Smooth muscle cell (in vitro differentiated cells): ENCODE measurements at regions not wholly inside any gene's neighbourhood (a gene's known extent, or its start where the extent isn't known, plus 50 kb on each side); places are given as distances from the start of the nearest gene placed in this dataset.

Source experiments
- DNase-seq: peaks from one replicate; lab custom pipeline; 2025; ENCODE audit not compliant: unreplicated experiment; lab: John Stamatoyannopoulos, UW
- H2AFZ ChIP-seq: fragments of 200-600 bp; sonication (generic); 2 replicates; pipeline ENCODE4 v1.6.0; 2016; ENCODE audit warnings: antibody characterized with exemption, low read depth, mild to moderate bottlenecking
- H3F3A ChIP-seq: fragments of 200-600 bp; sonication (generic); 2 replicates; pipeline ENCODE4 v1.6.0; 2017; ENCODE audit warnings: antibody characterized with exemption, low read depth
- H3K27ac ChIP-seq: fragments of 200-600 bp; sonication (generic); 2 replicates; pipeline ENCODE4 v1.5.1; 2016; ENCODE audit warnings: low read depth, mild to moderate bottlenecking
- H3K27me3 ChIP-seq: fragments of 200-600 bp; sonication (generic); 2 replicates; pipeline ENCODE4 v1.6.1; 2016; ENCODE audit warnings: low read depth, mild to moderate bottlenecking
- H3K36me3 ChIP-seq: fragments of 200-600 bp; sonication (generic); 2 replicates; pipeline ENCODE4 v1.5.1; 2016; ENCODE audit warnings: low read depth
- H3K4me1 ChIP-seq: fragments of 200-600 bp; sonication (generic); 2 replicates; pipeline ENCODE4 v1.5.1; 2016; ENCODE audit warnings: low read depth
- H3K4me2 ChIP-seq: fragments of 200-600 bp; sonication (generic); 2 replicates; pipeline ENCODE4 v1.6.0; 2016; ENCODE audit warnings: mild to moderate bottlenecking
- H3K4me3 ChIP-seq: fragments of 200-600 bp; sonication (generic); 2 replicates; pipeline ENCODE4 v1.5.1; 2016; ENCODE audit warnings: mild to moderate bottlenecking
- H3K79me2 ChIP-seq: fragments of 200-600 bp; sonication (generic); 2 replicates; pipeline ENCODE4 v1.6.0; 2016; ENCODE audit warnings: low read depth, mild to moderate bottlenecking
- H3K9ac ChIP-seq: fragments of 200-600 bp; sonication (generic); 2 replicates; pipeline ENCODE4 v1.6.0; 2016; ENCODE audit warnings: low read depth
- H3K9me3 ChIP-seq: fragments of 200-600 bp; sonication (generic); replicated peaks from 2 replicates; pipeline ENCODE4 v1.5.1; 2016; ENCODE audit warnings: low read depth
- H4K20me1 ChIP-seq: fragments of 200-600 bp; sonication (generic); 2 replicates; pipeline ENCODE4 v1.6.0; 2016; ENCODE audit warnings: low read depth
- WGBS: methylation state at CpG from one replicate; pipeline ENCODE4 v1.1.7; 2016; ENCODE audit warnings: low lambda C conversion rate; 5-methylcytosine and 5-hydroxymethylcytosine counted together
- TF ChIP-seq, protein P1 (sequence below): fragments of 200-600 bp; sonication (generic); IDR thresholded peaks from 2 replicates; pipeline ENCODE4 v1.5.1; 2017; ENCODE audit warnings: borderline replicate concordance, mild to moderate bottlenecking, antibody characterized with exemption; ENCODE audit not compliant: insufficient read depth, poor library complexity, severe bottlenecking

DNA sequence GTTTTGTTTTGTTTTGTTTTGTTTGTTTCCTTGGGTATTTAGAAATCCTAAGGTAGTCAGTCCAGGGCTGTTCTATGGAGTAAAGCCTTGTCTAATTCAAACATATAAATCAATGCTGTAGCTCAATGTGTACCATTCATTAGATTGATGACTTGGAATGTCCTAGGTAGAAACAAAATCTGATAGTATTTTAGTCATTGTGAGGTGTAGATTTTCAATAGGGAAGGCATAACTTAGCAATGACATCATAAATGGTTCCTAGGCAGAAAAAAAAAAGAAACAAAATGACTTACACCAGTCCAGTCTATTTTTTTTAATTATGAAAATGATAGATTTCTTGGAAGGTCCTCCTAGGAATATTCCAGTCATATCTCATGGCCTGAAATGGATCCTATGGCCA, 189.9 kb downstream of the SPRY2 start:
- H3K36me3 ChIP-seq: no peaks in the 10 kb centered on the region
- H4K20me1 ChIP-seq: no peaks in the 10 kb centered on the region
- no peak overlapping the region for H3K4me3 ChIP-seq
- no peak overlapping the region for H3K27ac ChIP-seq
- no peaks in the 10 kb centered on the region for H3K79me2 ChIP-seq
- no peaks in the 10 kb centered on the region for H3K9me3 ChIP-seq
- TF ChIP-seq, protein P1, sequence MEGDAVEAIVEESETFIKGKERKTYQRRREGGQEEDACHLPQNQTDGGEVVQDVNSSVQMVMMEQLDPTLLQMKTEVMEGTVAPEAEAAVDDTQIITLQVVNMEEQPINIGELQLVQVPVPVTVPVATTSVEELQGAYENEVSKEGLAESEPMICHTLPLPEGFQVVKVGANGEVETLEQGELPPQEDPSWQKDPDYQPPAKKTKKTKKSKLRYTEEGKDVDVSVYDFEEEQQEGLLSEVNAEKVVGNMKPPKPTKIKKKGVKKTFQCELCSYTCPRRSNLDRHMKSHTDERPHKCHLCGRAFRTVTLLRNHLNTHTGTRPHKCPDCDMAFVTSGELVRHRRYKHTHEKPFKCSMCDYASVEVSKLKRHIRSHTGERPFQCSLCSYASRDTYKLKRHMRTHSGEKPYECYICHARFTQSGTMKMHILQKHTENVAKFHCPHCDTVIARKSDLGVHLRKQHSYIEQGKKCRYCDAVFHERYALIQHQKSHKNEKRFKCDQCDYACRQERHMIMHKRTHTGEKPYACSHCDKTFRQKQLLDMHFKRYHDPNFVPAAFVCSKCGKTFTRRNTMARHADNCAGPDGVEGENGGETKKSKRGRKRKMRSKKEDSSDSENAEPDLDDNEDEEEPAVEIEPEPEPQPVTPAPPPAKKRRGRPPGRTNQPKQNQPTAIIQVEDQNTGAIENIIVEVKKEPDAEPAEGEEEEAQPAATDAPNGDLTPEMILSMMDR: no peak
- H3K9ac ChIP-seq: no peak overlapping the region
- H2AFZ ChIP-seq: no peak overlapping the region
- no peak overlapping the region for H3K4me2 ChIP-seq
- no peaks in the 10 kb centered on the region for H3K4me1 ChIP-seq
- no peak for DNase-seq
- no peaks in the 10 kb centered on the region for H3F3A ChIP-seq
- H3K27me3 ChIP-seq: no peaks in the 10 kb centered on the region

DNA sequence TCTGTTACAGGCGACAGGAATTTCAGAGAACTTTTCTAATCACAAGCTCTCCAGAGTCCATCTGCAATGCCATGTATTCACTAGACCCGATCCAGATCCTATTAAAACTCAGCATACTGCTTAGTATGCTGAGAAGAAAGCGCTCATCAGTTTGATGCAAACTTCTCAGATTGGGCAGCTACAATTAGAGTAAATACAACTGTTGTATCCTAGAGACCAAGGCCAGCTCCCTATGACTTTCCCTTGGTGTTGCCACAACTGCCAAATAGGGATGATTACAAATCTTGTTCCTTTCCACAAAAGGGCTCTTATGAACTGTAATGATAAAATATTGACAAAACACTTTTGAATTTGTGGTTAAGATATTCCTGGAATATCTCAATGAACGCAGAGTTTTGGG, 191.2 kb downstream of the SPRY2 start:
- no peaks in the 10 kb centered on the region for H3K4me1 ChIP-seq
- H4K20me1 ChIP-seq: no peaks in the 10 kb centered on the region
- no peak overlapping the region for H3K27ac ChIP-seq
- no peak overlapping the region for H3K4me3 ChIP-seq
- TF ChIP-seq, protein P1: no peak
- no peak for DNase-seq
- no peaks in the 10 kb centered on the region for H3K79me2 ChIP-seq
- peak overlapping the region; percentile 17 for H2AFZ ChIP-seq
- no peaks in the 10 kb centered on the region for H3K36me3 ChIP-seq
- WGBS: 92% methylated on average over 4 of the region's 4 CpGs
- no peaks in the 10 kb centered on the region for H3K9me3 ChIP-seq
- H3F3A ChIP-seq: no peaks in the 10 kb centered on the region
- no peaks in the 10 kb centered on the region for H3K27me3 ChIP-seq
- no peak overlapping the region for H3K4me2 ChIP-seq
- H3K9ac ChIP-seq: no peak overlapping the region

DNA sequence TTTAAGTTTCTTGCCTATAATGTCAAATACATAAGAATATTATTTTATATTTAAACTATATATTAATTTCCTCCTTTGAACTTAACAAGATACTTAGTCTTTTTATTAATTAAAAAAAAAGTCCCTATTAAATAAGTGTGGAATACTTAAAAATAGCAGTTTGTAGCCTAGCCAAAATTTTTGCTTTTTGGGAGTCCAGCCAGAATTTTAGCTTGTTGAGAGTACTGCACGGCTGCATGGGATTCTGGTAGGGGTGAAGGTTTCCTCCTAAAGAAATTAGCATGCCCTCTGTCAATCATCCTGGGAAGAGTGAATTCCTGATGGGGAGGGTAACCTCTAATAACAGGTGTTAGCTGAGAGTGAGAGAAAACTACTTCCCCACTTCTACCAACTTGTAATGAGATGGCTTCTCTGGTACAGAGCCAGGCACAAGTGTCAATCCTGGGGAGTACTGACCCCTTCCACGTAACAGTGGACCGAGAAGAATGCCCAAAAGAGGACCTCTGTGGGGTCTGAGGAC, 195.7 kb downstream of the SPRY2 start:
- no peaks in the 10 kb centered on the region for H3K9me3 ChIP-seq
- H4K20me1 ChIP-seq: no peaks in the 10 kb centered on the region
- H3K36me3 ChIP-seq: no peaks in the 10 kb centered on the region
- H3K4me2 ChIP-seq: no peak overlapping the region
- H3K79me2 ChIP-seq: no peaks in the 10 kb centered on the region
- DNase-seq: no peak
- TF ChIP-seq, protein P1: no peak
- H3K27me3 ChIP-seq: no peaks in the 10 kb centered on the region
- no peak overlapping the region for H3K9ac ChIP-seq
- H2AFZ ChIP-seq: peak overlapping the region; percentile 4
- no peaks in the 10 kb centered on the region for H3K4me1 ChIP-seq
- WGBS: 96% methylated on average over 3 of the region's 3 CpGs
- no peak overlapping the region for H3K27ac ChIP-seq
- no peak overlapping the region for H3K4me3 ChIP-seq
- no peaks in the 10 kb centered on the region for H3F3A ChIP-seq

DNA sequence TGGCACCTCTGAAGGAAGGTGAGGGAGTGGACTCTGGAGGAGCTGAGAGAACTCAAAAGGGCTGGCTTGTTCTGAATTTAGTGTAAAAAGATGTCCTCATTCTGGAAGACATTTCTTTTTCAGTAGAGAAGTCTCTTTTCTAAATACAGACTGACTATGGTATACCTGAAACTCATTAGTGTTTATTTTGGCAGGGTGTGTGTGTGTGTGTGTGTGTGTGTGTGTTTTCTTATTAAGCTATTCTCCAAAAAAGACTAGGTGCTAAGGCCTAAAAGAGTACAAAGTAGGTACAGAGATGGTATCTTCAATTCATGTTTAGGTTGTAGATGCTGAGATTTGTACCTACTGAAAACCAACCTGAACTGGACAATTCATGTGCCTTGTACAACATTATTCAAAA, 196.4 kb downstream of the SPRY2 start:
- H3K27ac ChIP-seq: no peak overlapping the region
- TF ChIP-seq, protein P1: no peak
- no peaks in the 10 kb centered on the region for H3K79me2 ChIP-seq
- H3K4me3 ChIP-seq: no peak overlapping the region
- DNase-seq: no peak
- no peak overlapping the region for H3K9ac ChIP-seq
- no peaks in the 10 kb centered on the region for H3K9me3 ChIP-seq
- H4K20me1 ChIP-seq: no peaks in the 10 kb centered on the region
- no peak overlapping the region for H3K4me2 ChIP-seq
- no peaks in the 10 kb centered on the region for H3K27me3 ChIP-seq
- H3F3A ChIP-seq: no peaks in the 10 kb centered on the region
- H3K36me3 ChIP-seq: no peaks in the 10 kb centered on the region
- peak overlapping the region; percentile 63 for H2AFZ ChIP-seq
- no peaks in the 10 kb centered on the region for H3K4me1 ChIP-seq
